ENCODE measurements at regions not wholly inside any gene's neighbourhood (a gene's known extent, or its start where the extent isn't known, plus 50 kb on each side); places are given as distances from the start of the nearest gene placed in this dataset.

- Histone ChIP-seq H2AFZ (ENCODE audit: low read depth, low read length) (no peak overlapping the region), H4K20me1 (replicated peaks; ENCODE audit: control insufficient read depth, extremely low read depth, insufficient read depth, low read length) (no peaks in the 10 kb centered on the region), H3K9me1 (replicated peaks; ENCODE audit: control insufficient read depth, extremely low read depth, insufficient read depth, low read length) (no peaks in the 10 kb centered on the region), H3K4me1 (ENCODE audit: control insufficient read depth, extremely low read depth, insufficient read depth, low read length) (no peaks in the 10 kb centered on the region), H3K9me3 (replicated peaks; ENCODE audit: control insufficient read depth, insufficient read depth, low read length) (no peaks in the 10 kb centered on the region), H3K4me3 (replicated peaks in 1 of 3; ENCODE audit: insufficient read depth in 1 of 3, low read depth in 1 of 3, low read length in 3 of 3) (no peak overlapping the region), H3K27me3 (ENCODE audit: control insufficient read depth in 2 of 2, insufficient read depth in 2 of 2, low read length in 2 of 2) (no peaks in the 10 kb centered on the region), H3K27ac (ENCODE audit: insufficient read depth, low read depth, low read length) (no peak overlapping the region), H3K9ac (replicated peaks; ENCODE audit: extremely low read depth, insufficient read depth, low read length) (no peak overlapping the region), H3K79me2 (ENCODE audit: control insufficient read depth, insufficient read depth, low read length) (no peaks in the 10 kb centered on the region), H3K36me3 (ENCODE audit: control insufficient read depth in 2 of 2, extremely low read depth in 1 of 2, insufficient read depth in 2 of 2, low read length in 2 of 2) (no peaks in the 10 kb centered on the region), H3K4me2 (ENCODE audit: insufficient read depth, low read length) (no peak overlapping the region)
- FAIRE-seq (no peak), DNase-seq (ENCODE audit: low read depth, low spot score) (no peak)
- ChIA-PET CTCF (no interaction called here), POLR2A (no interaction called here)
- dilution Hi-C loops (cut with MboI; ENCODE audit: extremely low pct_ligation_motif_present, low sequenced_read_pairs), result no loop called here
- TF ChIP-seq MYC (IDR thresholded peaks at IDR 0.05; ENCODE audit: low read depth, low read length) (no peak), GATA2 (IDR thresholded peaks at IDR 0.05; ENCODE audit: insufficient read depth, insufficient read length, low read depth, low read length) (no peak), POLR2AphosphoS5 (IDR thresholded peaks at IDR 0.05; ENCODE audit: insufficient read depth, low read depth, low read length) (no peak), JUN (IDR thresholded peaks at IDR 0.05; ENCODE audit: borderline replicate concordance, insufficient read depth, insufficient read length, low read depth) (no peak), FOS (IDR thresholded peaks at IDR 0.05; ENCODE audit: borderline replicate concordance, insufficient read depth, low read length) (no peak), EZH2 (IDR thresholded peaks at IDR 0.05; ENCODE audit: borderline replicate concordance, low read depth, low read length, severe bottlenecking) (no peak), CTCF (IDR thresholded peaks at IDR 0.05; ENCODE audit: extremely low read depth in 1 of 2, insufficient read depth in 1 of 2, low read depth in 1 of 2, low read length in 2 of 2) (no peak), POLR2A (IDR thresholded peaks at IDR 0.05; ENCODE audit: low read depth, low read length) (no peak), MAX (IDR thresholded peaks at IDR 0.05; ENCODE audit: insufficient read depth, insufficient read length) (no peak)
- intact Hi-C loops (cut with micrococcal nuclease), result no loop called here
- BruUV-seq (replicated peaks), result no TSS peak
Measured at GRCh38 chr5:21168557-21168956, 1180.6 kb upstream of the CDH18 start.

Measured in endothelial cell of umbilical vein (primary cell).